ENCODE measurements at regions not wholly inside any gene's neighbourhood (a gene's known extent, or its start where the extent isn't known, plus 50 kb on each side); places are given as distances from the start of the nearest gene placed in this dataset.
A peak's percentile ranks its signal among the peaks of the same experiment; 100 is the strongest.

DNA sequence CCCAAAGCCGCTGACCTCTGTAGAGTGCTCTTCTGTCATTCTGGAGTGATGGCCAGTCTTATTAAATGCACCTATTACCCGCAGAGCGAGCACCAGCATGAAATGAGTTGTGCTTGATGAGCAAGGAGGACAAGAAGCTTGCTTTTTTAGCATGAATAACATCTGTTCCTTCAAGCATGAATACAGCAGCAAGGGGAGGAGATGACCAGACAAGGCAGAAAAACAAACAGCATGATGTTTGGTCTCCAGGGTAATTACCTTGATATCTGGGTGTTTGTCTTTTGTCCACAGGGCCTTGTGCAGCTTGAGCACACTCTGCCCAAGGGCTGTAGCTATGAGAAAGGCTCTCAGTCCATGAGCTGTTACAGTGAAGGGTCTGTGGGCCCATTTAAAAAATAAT, 324.8 kb upstream of the DDX53 start:
- peak; percentile 21 for DNase-seq

DNA sequence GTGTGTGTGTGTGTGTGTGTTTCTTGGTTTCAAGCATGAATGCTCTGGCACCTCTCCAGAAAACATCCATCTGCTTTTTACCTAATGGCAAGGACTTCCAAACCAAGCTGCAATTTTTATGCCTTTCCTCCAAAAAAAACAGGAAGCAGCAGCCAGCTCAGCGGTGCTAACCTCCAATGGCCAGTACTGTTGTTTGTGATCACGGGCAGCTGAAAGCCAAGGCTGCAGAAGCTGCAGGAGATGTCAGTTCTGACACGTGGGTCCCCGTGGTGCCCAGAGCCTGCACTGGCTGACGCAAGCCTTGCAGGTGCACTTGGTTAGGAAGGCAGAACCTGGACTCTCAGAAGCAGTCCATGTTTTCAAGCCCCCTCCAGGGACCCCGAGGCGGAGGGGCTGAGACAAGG, 313.6 kb upstream of the DDX53 start:
- peak; percentile 85 for DNase-seq

- no peak for DNase-seq
Observed at GRCh38 chrX:22689290-22689689, 310.5 kb upstream of the DDX53 start.

DNA sequence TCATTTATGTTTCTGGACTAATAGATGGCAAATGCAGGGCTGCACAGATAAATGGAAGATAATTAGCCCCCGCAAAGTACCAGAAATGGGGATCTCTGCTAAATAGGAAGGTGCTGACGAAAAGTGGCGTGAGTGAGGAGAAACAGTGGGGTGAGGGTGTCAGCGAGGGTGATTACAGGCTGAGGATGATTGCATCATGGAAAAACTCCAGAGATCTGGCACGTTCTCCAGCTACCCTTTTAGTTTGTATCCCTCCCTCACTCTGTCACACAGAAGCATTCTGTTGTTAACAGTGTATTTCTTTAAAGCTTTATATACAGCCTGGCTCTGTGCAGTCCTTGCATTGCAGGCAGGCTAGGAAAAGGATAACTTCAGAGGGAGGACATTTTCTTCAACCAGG, 309.6 kb upstream of the DDX53 start:
- no peak for DNase-seq

DNA sequence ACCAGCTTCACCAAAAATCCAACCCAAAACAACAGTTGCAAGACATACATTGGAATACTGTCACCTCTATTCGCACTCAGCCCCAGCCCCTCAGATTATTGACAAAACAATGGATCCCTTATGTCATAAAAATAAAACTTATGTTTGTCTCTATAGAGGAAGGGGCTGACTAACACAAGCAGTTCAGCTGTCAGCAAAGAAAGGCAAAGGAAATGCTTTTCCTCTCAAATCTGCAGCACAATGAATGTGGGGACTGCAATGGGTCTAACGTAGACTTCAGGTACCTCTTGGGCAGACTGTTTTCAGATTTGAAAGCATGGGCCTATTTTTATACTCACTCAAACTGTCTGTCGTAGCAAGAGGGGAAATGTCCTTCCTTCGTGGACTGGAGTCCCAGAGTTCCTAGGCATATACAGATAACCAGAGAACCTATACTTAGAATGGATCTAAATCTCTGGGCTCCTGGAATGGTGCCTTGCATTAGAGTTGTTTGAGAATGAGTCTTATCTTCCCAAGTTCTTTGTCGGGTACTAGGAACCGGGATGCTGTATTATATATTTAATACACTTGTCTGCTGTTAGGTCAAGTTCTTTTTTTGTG, 307.7 kb upstream of the DDX53 start:
- no peak for DNase-seq

- no peak for DNase-seq
Observed at GRCh38 chrX:22698151-22698550, 301.6 kb upstream of the DDX53 start.

- DNase-seq = no peak
Observed at GRCh38 chrX:22699581-22700091, 300.1 kb upstream of the DDX53 start.

- no peak for DNase-seq
Observed at GRCh38 chrX:22712942-22713341, 286.8 kb upstream of the DDX53 start.

DNA sequence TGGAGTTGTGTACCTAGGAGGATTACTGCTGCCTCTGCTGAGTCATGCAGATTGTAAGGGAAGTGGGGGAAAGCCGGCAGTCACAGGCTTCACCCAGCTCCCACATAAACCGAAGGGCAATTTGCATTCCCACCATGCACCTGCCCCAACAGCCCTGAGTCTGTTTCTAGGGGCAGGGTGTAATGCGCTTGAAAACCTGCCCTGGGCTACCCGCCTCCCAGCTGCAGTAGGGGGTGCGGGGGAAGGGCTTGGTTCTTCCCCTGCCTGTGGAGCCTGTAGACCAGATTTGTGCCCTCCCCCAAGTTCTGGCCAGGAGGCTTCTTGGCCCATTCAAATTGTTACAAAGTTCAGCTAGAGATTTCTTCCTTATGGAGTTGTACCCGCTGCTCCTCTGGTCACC, 269.2 kb upstream of the DDX53 start:
- no peak for DNase-seq

GRCh38 chrX:22737541-22737940, 262.2 kb upstream of the DDX53 start:
- DNase-seq = no peak

DNA sequence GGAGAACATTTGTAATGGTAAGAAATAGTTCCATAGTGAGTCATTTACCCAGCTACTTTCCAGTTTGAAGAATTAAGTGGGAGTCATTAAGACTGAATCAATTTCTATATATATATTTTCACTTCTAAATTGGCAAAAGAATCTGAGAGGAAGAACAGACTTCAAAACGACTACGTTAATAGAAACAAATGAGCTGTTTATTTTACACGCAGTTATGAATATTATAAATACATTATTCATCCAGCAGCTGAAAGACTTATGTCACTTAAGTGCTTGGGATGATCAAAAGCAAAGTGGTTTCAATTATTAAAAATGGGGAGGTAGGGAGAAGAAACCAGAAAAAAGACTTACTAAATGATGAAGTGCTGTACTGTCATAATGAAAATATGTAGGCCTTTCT, 260.5 kb upstream of the DDX53 start:
- DNase-seq = no peak

GRCh38 chrX:22740836-22741235, 258.9 kb upstream of the DDX53 start:
- DNase-seq = no peak

GRCh38 chrX:22742174-22742573, 257.6 kb upstream of the DDX53 start:
- DNase-seq = peak; percentile 28

- DNase-seq = no peak
Observed at GRCh38 chrX:22746081-22746480, 253.7 kb upstream of the DDX53 start.

DNA sequence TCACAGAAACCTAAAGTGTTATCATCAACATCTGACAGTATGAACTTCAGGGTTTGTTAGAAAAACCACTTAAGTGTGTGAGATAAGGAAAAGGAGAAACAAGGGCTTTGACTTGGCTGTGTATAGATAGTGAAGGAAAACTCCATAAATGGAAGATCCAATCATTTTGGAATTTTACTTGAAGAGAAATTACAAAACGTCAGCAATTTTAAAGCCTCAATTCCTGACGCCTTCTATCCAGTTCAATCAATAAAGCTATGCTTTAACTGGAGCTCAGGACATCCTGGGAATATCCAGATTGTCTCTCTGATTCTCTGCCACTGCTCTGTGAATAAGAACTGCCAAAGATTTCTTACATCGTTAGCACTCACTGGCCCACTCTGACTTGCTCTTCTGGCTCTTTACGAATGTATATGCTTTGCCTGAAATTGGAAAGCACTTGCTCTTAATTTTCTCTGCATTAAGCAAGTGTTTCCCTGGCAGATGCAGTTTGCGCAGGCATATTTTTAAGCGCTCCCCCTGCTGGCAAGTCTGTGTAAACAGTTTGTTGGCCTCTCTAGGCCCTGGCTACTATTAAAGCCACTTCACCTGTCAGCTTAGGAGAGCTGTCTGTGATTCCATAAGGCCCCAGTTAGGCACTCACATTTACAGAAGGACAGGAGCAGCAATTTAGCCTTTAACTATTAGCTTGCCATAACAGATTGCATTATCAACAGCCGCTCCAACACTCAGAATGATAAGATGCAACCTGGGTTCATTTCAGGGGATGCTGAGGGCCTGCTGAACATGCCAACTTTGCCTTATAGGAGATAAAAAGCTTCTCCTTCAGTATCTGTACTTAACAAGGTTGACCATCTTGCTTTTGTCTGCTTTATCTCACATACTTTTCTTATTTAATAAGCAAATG, 251.4 kb upstream of the DDX53 start:
- DNase-seq = peak; percentile 34

DNA sequence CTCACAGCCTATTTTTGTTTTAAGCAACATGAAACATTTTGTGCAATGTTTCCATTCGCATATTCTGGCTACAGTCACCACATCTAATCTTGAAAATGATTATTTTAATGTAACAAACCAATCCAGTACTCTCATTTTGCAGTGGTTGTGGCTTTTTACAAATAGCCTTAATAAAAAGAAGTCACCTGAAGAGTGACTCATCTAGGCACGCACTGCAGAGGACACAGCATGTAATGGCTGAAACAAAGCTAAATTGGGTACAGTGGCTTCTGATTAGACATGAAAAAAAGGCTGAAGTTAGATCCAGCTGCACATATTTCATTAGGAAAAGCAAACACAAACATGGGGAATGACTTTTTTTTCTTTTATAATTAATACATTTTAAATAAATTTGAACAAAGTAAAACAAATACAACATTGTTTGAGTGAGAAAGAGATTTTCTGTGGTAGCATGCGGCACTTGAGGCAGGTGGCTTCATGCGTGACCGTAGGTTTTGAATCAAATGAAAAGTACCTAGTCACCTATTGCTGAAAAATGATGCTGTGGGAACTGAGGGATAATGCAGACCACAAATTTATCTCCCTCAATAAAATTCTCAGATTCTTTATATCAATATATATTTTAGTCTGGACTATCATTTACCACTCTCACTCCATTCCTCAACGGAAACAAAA, 240.8 kb upstream of the DDX53 start:
- no peak for DNase-seq

DNA sequence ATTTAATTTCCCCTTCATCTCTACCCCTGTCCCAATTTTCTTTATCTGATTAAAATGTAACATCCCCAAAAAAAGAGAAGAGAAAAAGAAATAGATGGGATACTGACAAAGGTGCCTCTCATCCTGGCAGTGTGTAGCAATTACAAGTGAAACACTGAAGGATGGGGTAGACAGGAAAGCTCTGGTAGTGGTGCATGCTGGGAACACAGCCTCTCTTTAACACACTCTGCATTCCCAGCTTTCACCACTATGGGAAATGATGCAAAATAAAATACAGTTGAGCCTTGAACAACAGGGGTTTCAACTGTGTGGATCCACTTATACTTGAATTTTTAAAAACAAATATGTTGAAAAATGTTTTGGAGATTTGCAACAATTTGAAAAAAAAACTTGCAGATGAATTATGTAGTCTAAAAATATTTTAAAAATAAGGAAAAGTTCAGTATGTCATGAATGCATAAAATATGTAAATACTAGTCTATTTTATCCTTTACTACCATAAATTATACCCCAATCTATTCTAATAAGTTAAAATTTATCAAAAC, 239.2 kb upstream of the DDX53 start:
- DNase-seq = no peak

GRCh38 chrX:22788221-22788620, 211.5 kb upstream of the DDX53 start:
- DNase-seq = no peak

GRCh38 chrX:22795671-22796070, 204.1 kb upstream of the DDX53 start:
- DNase-seq = no peak

GRCh38 chrX:22800360-22800759, 199.4 kb upstream of the DDX53 start:
- no peak for DNase-seq

DNA sequence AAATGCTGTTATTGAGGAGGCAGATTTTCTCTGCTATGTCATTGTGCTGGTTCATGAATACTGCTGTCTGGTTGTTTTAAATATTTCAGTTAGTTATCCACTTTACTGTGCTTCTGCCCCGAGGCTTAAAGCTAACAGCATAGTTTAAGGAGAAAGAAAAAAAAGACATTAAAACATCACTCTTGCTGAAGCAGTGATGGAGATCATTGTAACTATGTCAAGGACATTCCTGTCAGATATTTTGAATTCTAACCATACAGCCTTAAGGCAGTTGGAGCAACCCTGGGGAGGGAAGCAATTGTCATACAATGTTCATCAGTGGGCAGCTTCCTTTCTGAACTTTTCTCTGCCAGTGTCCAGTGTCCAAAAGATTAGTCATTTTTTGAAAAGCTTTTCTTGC, 199.0 kb upstream of the DDX53 start:
- no peak for DNase-seq

GRCh38 chrX:22803353-22803752, 196.4 kb upstream of the DDX53 start:
- DNase-seq = no peak

DNA sequence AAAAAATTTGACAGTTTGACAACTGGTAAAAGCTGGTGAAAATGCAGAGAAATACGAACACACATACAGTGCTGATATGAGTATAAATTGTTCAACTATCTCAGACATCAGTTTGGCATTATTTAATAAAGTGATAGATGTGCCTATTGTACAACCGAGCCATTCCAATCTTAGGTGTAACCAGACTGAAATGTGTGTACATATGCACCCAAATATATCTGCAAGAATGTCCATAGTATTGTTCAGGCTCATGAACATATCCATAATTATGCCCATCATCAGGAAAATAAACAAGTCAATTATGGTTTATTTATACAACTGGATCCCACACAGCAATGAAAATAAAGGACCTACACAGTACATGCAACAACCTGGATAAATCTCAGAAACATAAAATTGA, 188.9 kb upstream of the DDX53 start:
- no peak for DNase-seq

GRCh38 chrX:22818061-22818460, 181.7 kb upstream of the DDX53 start:
- no peak for DNase-seq
